ENCODE measurements at regions not wholly inside any gene's neighbourhood (a gene's known extent, or its start where the extent isn't known, plus 50 kb on each side); places are given as distances from the start of the nearest gene placed in this dataset.
"Not testable (repeated sequence)": the region's sequence is repeated elsewhere in the genome, so short reads cannot be mapped to it uniquely, and the experiment has no call there.

DNA sequence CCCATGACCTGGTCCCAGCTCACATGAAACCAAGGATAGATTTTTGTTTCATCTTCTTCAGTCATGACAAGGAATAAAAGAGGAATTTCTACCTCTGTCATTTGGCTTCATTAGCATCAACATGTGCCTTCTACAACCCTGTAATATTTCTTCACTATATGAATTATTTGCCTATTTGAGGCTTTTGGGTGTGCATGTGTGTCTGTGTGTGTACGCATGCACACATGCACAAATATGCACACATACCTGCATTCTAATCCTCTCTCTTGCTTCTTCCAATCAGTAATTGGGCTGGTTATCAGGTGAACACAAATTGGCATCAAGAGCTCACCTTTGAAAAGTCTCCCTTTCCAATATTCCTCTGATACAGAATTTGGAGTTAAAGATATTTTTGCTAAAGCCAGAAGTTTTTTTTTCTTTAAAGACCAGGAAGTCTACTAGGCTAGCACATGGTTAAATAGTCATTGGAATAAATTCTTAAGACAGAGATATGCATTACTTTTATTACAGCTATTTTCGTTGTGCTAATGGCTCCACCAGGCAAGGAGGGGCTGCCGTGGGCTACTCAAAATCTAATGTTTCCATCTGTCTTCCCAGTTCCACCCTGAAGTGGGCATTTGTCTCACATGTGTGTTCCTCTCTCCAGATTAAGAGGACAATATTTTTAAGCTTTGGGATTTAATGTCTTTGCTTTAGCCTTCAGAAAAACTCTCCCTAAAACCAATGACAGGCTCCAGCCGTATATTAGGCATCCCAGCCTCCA lies 547.2 kb upstream of the CDH5 start:
- DNase-seq = no peak

- DNase-seq = no peak
Observed at GRCh38 chr16:65817799-65818198, 548.7 kb upstream of the CDH5 start.

DNA sequence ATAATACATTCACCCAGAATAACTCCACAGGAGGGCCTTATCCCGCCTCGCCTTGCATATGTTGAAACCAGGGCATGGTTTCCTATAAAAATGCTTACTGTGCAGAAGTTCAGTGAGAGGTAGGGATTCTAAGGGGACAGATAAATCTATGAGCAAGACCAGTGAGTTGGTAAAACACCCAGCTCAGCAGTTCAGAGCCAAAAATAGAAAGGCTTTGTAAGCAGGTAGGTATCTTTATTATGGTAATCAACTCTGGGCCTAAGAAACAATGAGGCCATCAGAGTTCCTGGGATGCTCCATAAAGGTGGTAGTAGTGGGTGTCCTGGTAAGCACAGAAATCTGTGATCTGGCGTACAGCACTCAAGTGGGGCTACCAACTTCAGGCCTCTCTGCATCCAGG lies 549.4 kb upstream of the CDH5 start:
- no peak for DNase-seq

GRCh38 chr16:65816556-65816955 lies 549.9 kb upstream of the CDH5 start:
- no peak for DNase-seq

- no peak for DNase-seq
Observed at GRCh38 chr16:65815707-65816106, 550.8 kb upstream of the CDH5 start.

GRCh38 chr16:65813879-65814278 lies 552.6 kb upstream of the CDH5 start:
- not testable (repeated sequence) for DNase-seq

GRCh38 chr16:65809627-65810026 lies 556.9 kb upstream of the CDH5 start:
- DNase-seq = no peak

GRCh38 chr16:65808790-65809189 lies 557.7 kb upstream of the CDH5 start:
- DNase-seq = no peak

DNA sequence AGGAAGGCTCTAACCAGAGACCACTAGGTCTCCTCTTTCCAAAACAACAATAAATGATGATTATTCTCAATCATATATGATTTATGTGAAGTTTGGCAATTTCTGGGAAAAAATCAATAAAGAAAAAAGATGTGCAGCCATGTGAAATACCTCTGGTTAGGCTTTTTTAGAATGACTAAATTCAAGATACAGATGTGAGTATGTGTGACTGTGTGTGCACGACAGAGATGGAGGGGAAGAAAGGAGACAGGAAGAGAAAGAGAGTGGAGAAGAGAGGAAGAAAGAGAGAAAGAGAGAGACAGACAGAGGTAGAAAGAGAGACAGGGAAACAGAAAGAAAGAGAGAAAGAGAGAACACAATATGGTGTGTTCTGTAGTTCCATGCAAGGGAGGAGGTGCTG lies 558.6 kb upstream of the CDH5 start:
- DNase-seq = no peak

GRCh38 chr16:65805704-65806103 lies 560.8 kb upstream of the CDH5 start:
- not testable (repeated sequence) for DNase-seq

GRCh38 chr16:65796481-65796880 lies 570.0 kb upstream of the CDH5 start:
- no peak for DNase-seq

- no peak for DNase-seq
Observed at GRCh38 chr16:65794973-65795372, 571.5 kb upstream of the CDH5 start.

- no peak for DNase-seq
Observed at GRCh38 chr16:65793781-65794180, 572.7 kb upstream of the CDH5 start.

DNA sequence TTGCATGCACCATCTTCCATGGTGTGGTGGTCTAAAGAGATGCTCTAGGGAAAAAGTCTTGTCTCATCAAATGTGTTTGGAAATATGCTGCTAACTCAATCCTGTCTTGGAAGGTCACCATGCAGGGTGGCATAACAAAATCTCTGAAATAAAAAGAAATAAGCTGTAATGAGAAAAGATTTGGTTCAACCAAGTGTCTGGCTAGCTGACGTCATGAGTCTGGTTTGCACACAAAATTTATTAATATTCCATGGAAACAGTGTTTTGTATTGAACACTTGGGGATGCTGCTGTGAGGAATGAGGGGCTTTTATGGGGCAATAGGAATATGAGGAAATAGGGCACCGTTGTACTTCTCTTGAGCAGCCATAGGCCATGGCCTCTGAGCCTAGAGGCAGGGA lies 575.7 kb upstream of the CDH5 start:
- DNase-seq = no peak

GRCh38 chr16:65789161-65789945 lies 577.1 kb upstream of the CDH5 start:
- DNase-seq = no peak

GRCh38 chr16:65788434-65789140 lies 577.9 kb upstream of the CDH5 start:
- DNase-seq = no peak

DNA sequence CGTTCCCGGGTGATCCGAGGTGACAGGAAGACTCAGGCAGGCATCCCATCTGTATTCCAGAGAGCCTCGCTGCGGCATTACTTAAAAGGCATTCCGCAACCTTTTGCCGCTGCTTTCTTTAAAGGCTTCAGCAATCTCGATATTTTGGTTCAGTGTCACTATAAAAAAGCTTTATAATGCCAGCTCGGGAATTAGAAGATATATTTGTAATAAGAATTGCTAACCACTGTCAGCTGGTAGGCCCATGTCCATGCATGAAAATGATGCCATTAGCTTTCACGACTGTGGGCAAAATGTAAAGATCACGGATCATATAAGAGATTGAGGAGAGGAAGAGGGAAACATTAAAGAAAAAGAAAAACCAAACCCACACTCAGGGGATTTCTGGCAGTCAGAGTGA lies 578.6 kb upstream of the CDH5 start:
- DNase-seq = no peak

- DNase-seq = no peak
Observed at GRCh38 chr16:65786916-65787315, 579.6 kb upstream of the CDH5 start.

DNA sequence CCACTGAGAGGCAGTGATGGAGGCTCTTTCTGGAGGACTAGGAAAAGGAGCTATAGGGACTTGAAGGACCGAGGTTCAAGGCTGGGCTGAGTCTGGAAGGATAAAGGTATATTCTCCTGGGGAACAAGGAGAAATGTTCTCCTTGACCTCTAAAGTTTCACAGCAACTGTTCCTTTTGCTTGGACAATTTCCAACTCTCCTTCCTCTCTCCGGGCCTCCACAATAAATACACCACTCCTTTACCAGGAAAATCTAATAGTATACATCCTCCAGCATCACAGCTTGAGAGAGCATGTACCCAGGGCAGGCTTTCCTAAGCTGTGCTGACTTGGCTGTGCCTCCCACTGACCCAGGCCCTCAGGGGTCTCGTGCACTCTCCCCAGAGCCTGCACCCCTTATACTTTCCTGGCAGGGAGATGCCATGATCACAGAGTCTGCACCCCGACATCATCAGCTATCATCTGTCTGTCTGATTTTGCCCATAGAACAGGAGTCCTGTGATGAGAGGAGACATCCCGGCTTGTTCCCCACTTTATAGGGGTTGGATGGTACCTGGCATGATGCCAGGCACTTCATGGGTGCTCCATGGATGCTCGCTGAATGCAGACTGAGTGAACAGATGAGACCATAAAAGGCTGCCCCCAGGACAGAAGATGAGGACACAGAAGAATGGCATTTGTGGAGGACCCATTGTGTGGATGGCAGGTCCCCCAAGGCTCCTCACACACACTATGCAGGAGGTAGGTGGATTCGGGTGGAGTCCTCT lies 582.6 kb upstream of the CDH5 start:
- DNase-seq = peak; percentile 44

- no peak for DNase-seq
Observed at GRCh38 chr16:65782611-65783600, 583.6 kb upstream of the CDH5 start.

- no peak for DNase-seq
Observed at GRCh38 chr16:65781855-65782254, 584.6 kb upstream of the CDH5 start.

GRCh38 chr16:65781363-65781762 lies 585.1 kb upstream of the CDH5 start:
- DNase-seq = no peak

Measured in NCI-H345 (cell line).